ENCODE measurements at regions not wholly inside any gene's neighbourhood (a gene's known extent, or its start where the extent isn't known, plus 50 kb on each side); places are given as distances from the start of the nearest gene placed in this dataset.

- TF ChIP-seq POLR2AphosphoS5 (IDR thresholded peaks at IDR 0.05) (no peak), CTCF (IDR thresholded peaks at IDR 0.05) (no peak)
These were observed 173.3 kb upstream of the TNP1 start for GRCh38 chr2:217033186-217033585.
